ENCODE measurements at regions not wholly inside any gene's neighbourhood (a gene's known extent, or its start where the extent isn't known, plus 50 kb on each side); places are given as distances from the start of the nearest gene placed in this dataset.

DNA sequence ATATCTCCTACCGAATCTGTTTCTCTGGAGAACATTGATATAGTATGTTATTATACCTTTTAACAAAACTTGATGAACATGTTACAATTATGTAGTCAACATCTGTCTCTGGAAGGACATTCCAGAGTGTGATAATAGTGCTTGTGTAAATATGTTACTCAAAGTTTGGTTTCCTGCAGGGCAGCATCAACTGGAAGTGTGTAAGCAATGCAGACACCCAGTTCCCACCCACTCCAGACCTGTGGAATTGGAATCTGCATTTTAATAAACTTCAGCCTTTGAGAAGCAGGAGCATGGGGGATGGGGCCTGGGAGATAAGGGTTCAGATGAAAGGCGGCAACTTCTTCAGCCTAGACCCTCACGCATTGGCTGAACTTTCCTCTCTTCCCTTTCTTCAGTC, 398.9 kb downstream of the RND3 start:
- no peak overlapping the region for H3K4me3 Mint-ChIP-seq
- DNase-seq (ENCODE audit: low read depth, low spot score), result no peak
- H3K27ac Mint-ChIP-seq (ENCODE audit: unreplicated experiment), result no peak overlapping the region
- H3K9me3 Mint-ChIP-seq, result peaks cover 2% of the 10 kb centered on the region
- no peaks in the 10 kb centered on the region for H3K27me3 Mint-ChIP-seq (ENCODE audit: low read depth)
- peaks cover 5% of the 10 kb centered on the region for H3K36me3 Mint-ChIP-seq (ENCODE audit: low read depth)
- TF ChIP-seq, protein P1, sequence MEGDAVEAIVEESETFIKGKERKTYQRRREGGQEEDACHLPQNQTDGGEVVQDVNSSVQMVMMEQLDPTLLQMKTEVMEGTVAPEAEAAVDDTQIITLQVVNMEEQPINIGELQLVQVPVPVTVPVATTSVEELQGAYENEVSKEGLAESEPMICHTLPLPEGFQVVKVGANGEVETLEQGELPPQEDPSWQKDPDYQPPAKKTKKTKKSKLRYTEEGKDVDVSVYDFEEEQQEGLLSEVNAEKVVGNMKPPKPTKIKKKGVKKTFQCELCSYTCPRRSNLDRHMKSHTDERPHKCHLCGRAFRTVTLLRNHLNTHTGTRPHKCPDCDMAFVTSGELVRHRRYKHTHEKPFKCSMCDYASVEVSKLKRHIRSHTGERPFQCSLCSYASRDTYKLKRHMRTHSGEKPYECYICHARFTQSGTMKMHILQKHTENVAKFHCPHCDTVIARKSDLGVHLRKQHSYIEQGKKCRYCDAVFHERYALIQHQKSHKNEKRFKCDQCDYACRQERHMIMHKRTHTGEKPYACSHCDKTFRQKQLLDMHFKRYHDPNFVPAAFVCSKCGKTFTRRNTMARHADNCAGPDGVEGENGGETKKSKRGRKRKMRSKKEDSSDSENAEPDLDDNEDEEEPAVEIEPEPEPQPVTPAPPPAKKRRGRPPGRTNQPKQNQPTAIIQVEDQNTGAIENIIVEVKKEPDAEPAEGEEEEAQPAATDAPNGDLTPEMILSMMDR (conservative IDR thresholded peaks at IDR 0.05), result no peak
- H3K4me1 Mint-ChIP-seq, result peaks cover 15% of the 10 kb centered on the region

DNA sequence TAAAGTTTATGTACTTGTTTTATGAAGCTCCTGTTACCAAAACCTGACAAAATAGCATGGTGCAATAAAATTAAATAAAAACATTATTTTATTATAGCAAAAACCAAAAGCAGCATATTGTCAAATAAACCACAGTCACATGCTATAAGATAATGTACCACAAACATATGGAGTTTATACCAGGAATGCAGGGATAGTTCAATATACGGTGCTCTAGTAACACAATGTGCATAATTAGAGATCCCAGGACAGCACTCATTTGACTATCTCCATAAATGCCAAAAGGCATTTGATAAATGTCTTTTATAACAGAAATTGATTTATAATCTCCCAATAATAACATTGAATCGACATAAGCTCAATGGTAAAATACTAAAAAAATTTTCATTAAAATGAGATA, 402.0 kb downstream of the RND3 start:
- Mint-ChIP-seq H3K4me1 (peaks cover 16% of the 10 kb centered on the region), H3K36me3 (ENCODE audit: low read depth) (peaks cover 7% of the 10 kb centered on the region), H3K27ac (ENCODE audit: unreplicated experiment) (no peak overlapping the region), H3K4me3 (no peak overlapping the region), H3K27me3 (ENCODE audit: low read depth) (no peaks in the 10 kb centered on the region), H3K9me3 (peaks cover 12% of the 10 kb centered on the region)
- no peak for DNase-seq (ENCODE audit: low read depth, low spot score)
- TF ChIP-seq, protein P1 (conservative IDR thresholded peaks at IDR 0.05), result no peak

DNA sequence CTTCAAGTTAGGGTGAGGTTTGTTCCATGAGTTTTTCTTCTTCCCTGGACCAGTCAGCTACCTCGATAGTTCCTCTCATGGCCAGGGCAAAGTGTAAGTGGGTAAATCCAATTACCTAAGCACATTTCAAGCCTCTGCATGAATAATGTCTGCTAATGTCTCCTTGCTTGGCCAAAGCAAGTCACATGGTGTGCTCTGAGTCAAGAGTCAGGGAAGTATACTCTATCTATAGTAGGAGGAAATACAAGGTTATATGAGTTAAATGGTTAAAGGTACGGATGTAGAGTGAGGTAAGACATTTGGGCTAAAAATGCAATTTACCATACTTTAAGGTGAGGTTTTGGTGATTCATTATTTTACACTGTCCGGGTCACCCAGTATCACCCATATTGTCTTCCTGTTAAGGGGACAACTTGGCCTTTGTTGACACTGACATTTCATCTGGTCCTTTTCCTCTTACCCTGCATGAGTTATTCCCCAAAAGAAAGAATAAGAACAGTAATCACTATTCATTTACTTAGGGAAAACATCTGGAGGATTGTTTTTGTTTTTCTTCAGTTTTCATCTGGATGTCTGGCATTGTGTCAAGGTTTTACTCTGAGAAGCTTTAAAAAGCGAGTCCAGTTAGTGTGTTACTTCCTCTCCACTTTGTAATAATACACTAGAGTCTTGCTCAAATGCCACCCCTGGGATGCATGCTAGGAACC, 405.5 kb downstream of the RND3 start:
- H3K4me3 Mint-ChIP-seq, result no peak overlapping the region
- H3K27me3 Mint-ChIP-seq (ENCODE audit: low read depth), result no peaks in the 10 kb centered on the region
- H3K9me3 Mint-ChIP-seq, result peaks cover 12% of the 10 kb centered on the region
- no peak overlapping the region for H3K27ac Mint-ChIP-seq (ENCODE audit: unreplicated experiment)
- no peak for DNase-seq (ENCODE audit: low read depth, low spot score)
- TF ChIP-seq, protein P1 (conservative IDR thresholded peaks at IDR 0.05), result no peak
- peaks cover 10% of the 10 kb centered on the region for H3K36me3 Mint-ChIP-seq (ENCODE audit: low read depth)
- H3K4me1 Mint-ChIP-seq, result peaks cover 23% of the 10 kb centered on the region

DNA sequence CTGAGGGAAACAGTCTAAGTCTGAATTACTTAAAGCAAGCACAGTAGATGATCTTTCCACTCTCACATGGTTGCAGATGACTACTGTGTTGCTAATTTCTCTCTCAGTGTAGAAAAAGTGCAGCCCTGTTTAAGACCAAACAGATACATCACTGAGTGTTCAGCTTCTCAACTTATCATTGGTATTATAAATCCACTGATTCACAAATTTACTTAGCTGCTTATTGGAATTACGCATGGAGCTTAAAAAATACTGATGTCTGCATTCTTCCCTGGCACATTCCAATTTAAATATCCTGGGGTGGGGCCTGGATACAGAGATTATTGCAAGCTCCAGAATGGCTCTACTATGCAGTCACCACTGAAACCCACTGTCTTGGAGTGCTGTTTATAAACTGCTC, 411.2 kb downstream of the RND3 start:
- peaks cover 13% of the 10 kb centered on the region for H3K4me1 Mint-ChIP-seq
- no peak overlapping the region for H3K4me3 Mint-ChIP-seq
- TF ChIP-seq, protein P1 (conservative IDR thresholded peaks at IDR 0.05), result no peak
- H3K9me3 Mint-ChIP-seq, result peaks cover 2% of the 10 kb centered on the region
- DNase-seq (ENCODE audit: low read depth, low spot score), result no peak
- no peaks in the 10 kb centered on the region for H3K27me3 Mint-ChIP-seq (ENCODE audit: low read depth)
- H3K27ac Mint-ChIP-seq (ENCODE audit: unreplicated experiment), result no peak overlapping the region
- peaks cover 7% of the 10 kb centered on the region for H3K36me3 Mint-ChIP-seq (ENCODE audit: low read depth)

DNA sequence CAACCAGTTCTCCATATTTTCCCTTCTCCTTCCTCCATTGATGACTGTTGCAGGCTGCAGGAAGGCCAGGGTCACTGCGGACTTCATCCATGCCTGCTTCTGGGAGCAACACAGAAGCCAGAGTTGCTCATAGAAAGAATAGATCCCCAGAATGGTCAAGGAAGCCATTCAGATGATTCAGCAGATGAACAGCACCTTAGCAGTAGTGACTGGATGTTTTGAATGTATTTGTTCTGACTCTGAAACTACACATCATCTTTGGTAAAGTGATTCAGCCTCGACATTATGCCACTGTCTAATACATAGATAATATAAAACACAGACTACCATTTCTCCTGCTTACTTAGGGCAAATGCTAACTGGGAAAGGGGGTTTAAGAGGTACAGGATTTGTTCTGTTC, 411.6 kb downstream of the RND3 start:
- no peaks in the 10 kb centered on the region for H3K27me3 Mint-ChIP-seq (ENCODE audit: low read depth)
- DNase-seq (ENCODE audit: low read depth, low spot score), result no peak
- H3K4me1 Mint-ChIP-seq, result peaks cover 13% of the 10 kb centered on the region
- peaks cover 7% of the 10 kb centered on the region for H3K36me3 Mint-ChIP-seq (ENCODE audit: low read depth)
- no peak overlapping the region for H3K27ac Mint-ChIP-seq (ENCODE audit: unreplicated experiment)
- no peak overlapping the region for H3K4me3 Mint-ChIP-seq
- TF ChIP-seq, protein P1 (conservative IDR thresholded peaks at IDR 0.05), result no peak
- H3K9me3 Mint-ChIP-seq, result no peaks in the 10 kb centered on the region
